ENCODE measurements at regions not wholly inside any gene's neighbourhood (a gene's known extent, or its start where the extent isn't known, plus 50 kb on each side); places are given as distances from the start of the nearest gene placed in this dataset.

- Histone ChIP-seq H3K4me3 (no peak overlapping the region), H3K27me3 (no peaks in the 10 kb centered on the region), H3K27ac (no peak overlapping the region), H3K9me3 (no peaks in the 10 kb centered on the region), H3K4me1 (no peaks in the 10 kb centered on the region), H3K36me3 (no peaks in the 10 kb centered on the region)
- intact Hi-C loops (cut with DNase I), result no loop called here
- DNase-seq (ENCODE audit: extremely low spot score in 2 of 2), result no peak
- TF ChIP-seq POLR2AphosphoS5 (IDR thresholded peaks at IDR 0.05; ENCODE audit: insufficient read depth in 1 of 2, low read depth in 1 of 2) (no peak), CTCF (IDR thresholded peaks at IDR 0.05) (no peak), POLR2A (IDR thresholded peaks at IDR 0.05) (no peak)
Observed at GRCh38 chr1:239570878-239571277, 184.5 kb downstream of the CHRM3 start.

- Histone ChIP-seq H3K9me3 (no peaks in the 10 kb centered on the region), H3K36me3 (no peaks in the 10 kb centered on the region), H3K4me1 (no peaks in the 10 kb centered on the region), H3K27me3 (no peaks in the 10 kb centered on the region), H3K4me3 (no peak overlapping the region), H3K27ac (no peak overlapping the region)
- DNase-seq (ENCODE audit: extremely low spot score in 2 of 2), result no peak
- TF ChIP-seq POLR2AphosphoS5 (IDR thresholded peaks at IDR 0.05; ENCODE audit: insufficient read depth in 1 of 2, low read depth in 1 of 2), result no peak
- no peak for TF ChIP-seq POLR2A (IDR thresholded peaks at IDR 0.05)
- TF ChIP-seq CTCF (IDR thresholded peaks at IDR 0.05), result no peak
- intact Hi-C loops (cut with DNase I), result no loop called here
Observed at GRCh38 chr1:239572183-239572582, 185.8 kb downstream of the CHRM3 start.

- Histone ChIP-seq H3K27me3 (no peaks in the 10 kb centered on the region), H3K36me3 (no peaks in the 10 kb centered on the region), H3K4me1 (no peaks in the 10 kb centered on the region), H3K4me3 (no peak overlapping the region), H3K9me3 (no peaks in the 10 kb centered on the region), H3K27ac (no peak overlapping the region)
- no peak for DNase-seq (ENCODE audit: extremely low spot score in 2 of 2)
- intact Hi-C loops (cut with DNase I), result no loop called here
- TF ChIP-seq CTCF (IDR thresholded peaks at IDR 0.05) (no peak), POLR2AphosphoS5 (IDR thresholded peaks at IDR 0.05; ENCODE audit: insufficient read depth in 1 of 2, low read depth in 1 of 2) (no peak), POLR2A (IDR thresholded peaks at IDR 0.05) (no peak)
Observed at GRCh38 chr1:239574112-239574511, 187.7 kb downstream of the CHRM3 start.

- no peak overlapping the region for H3K4me3 ChIP-seq
- no peaks in the 10 kb centered on the region for H3K4me1 ChIP-seq
- intact Hi-C loops (cut with DNase I), result no loop called here
- TF ChIP-seq POLR2A (IDR thresholded peaks at IDR 0.05) (no peak), POLR2AphosphoS5 (IDR thresholded peaks at IDR 0.05; ENCODE audit: insufficient read depth in 1 of 2, low read depth in 1 of 2) (no peak), CTCF (IDR thresholded peaks at IDR 0.05) (no peak)
- no peaks in the 10 kb centered on the region for H3K36me3 ChIP-seq
- DNase-seq (ENCODE audit: extremely low spot score in 2 of 2), result no peak
- H3K27ac ChIP-seq, result no peak overlapping the region
- no peaks in the 10 kb centered on the region for H3K27me3 ChIP-seq
- H3K9me3 ChIP-seq, result no peaks in the 10 kb centered on the region
Observed at GRCh38 chr1:239575113-239575512, 188.7 kb downstream of the CHRM3 start.

- Histone ChIP-seq H3K4me3 (no peak overlapping the region), H3K4me1 (no peaks in the 10 kb centered on the region), H3K27ac (no peak overlapping the region), H3K36me3 (no peaks in the 10 kb centered on the region), H3K9me3 (no peaks in the 10 kb centered on the region), H3K27me3 (no peaks in the 10 kb centered on the region)
- no peak for DNase-seq (ENCODE audit: extremely low spot score in 2 of 2)
- TF ChIP-seq POLR2AphosphoS5 (IDR thresholded peaks at IDR 0.05; ENCODE audit: insufficient read depth in 1 of 2, low read depth in 1 of 2) (no peak), CTCF (IDR thresholded peaks at IDR 0.05) (no peak)
- intact Hi-C loops (cut with DNase I), result no loop called here
Observed at GRCh38 chr1:239583536-239583935, 197.2 kb downstream of the CHRM3 start.

Measured in vagina (tissue), 2 donors.